ENCODE measurements at regions not wholly inside any gene's neighbourhood (a gene's known extent, or its start where the extent isn't known, plus 50 kb on each side); places are given as distances from the start of the nearest gene placed in this dataset.

DNA sequence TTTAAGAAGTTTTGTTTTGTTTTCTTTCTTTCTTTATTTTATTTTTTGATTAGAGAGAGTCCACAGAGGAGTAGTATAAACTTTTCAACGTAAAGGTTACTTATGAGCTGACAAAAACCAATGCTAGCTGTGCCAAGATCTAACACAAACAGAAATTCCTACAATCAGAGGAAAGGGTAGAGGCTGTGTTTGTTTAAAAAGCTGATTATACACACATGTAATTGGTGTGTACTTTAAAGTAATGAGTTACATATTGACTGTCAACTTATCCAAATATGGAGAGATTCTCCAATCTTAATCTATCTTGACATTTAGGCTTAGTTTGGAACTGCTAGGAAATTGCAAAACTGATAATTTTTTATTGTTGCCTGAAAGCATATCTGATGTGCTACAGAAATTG, 63.7 kb upstream of the FAM110C start:
- H3K9me3 ChIP-seq (ENCODE audit: insufficient read depth, low read length, severe bottlenecking) = peaks cover 5% of the 10 kb centered on the region
- DNase-seq (no peak), ATAC-seq (ENCODE audit: insufficient read depth, low read depth) (no peak)
- H3K9ac ChIP-seq (ENCODE audit: low read depth, low read length) = no peak overlapping the region
- H3K27ac ChIP-seq (ENCODE audit: low read length) = no peak overlapping the region
- peaks cover 13% of the 10 kb centered on the region for H3K27me3 ChIP-seq (ENCODE audit: insufficient read depth, low read length, poor library complexity)
- H3K36me3 ChIP-seq (ENCODE audit: insufficient read depth, low read length) = no peaks in the 10 kb centered on the region
- no peaks in the 10 kb centered on the region for H4K20me1 ChIP-seq (ENCODE audit: insufficient read depth, low read length)
- no peaks in the 10 kb centered on the region for H3K79me2 ChIP-seq (ENCODE audit: insufficient read depth, low read length)
- TF ChIP-seq, protein P1, sequence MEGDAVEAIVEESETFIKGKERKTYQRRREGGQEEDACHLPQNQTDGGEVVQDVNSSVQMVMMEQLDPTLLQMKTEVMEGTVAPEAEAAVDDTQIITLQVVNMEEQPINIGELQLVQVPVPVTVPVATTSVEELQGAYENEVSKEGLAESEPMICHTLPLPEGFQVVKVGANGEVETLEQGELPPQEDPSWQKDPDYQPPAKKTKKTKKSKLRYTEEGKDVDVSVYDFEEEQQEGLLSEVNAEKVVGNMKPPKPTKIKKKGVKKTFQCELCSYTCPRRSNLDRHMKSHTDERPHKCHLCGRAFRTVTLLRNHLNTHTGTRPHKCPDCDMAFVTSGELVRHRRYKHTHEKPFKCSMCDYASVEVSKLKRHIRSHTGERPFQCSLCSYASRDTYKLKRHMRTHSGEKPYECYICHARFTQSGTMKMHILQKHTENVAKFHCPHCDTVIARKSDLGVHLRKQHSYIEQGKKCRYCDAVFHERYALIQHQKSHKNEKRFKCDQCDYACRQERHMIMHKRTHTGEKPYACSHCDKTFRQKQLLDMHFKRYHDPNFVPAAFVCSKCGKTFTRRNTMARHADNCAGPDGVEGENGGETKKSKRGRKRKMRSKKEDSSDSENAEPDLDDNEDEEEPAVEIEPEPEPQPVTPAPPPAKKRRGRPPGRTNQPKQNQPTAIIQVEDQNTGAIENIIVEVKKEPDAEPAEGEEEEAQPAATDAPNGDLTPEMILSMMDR (IDR thresholded peaks at IDR 0.05; ENCODE audit: borderline replicate concordance, extremely low read depth, low read length, poor library complexity, severe bottlenecking) = no peak
- no peak for TF ChIP-seq EZH2 (IDR thresholded peaks at IDR 0.05; ENCODE audit: borderline replicate concordance, low read depth, low read length, severe bottlenecking)
- H2AFZ ChIP-seq (ENCODE audit: low read depth, low read length) = no peak overlapping the region
- H3K4me3 ChIP-seq (ENCODE audit: low read depth in 1 of 2, low read length in 2 of 2) = no peak overlapping the region
- H3K4me1 ChIP-seq (ENCODE audit: insufficient read depth, low read length) = no peaks in the 10 kb centered on the region
- no peak overlapping the region for H3K4me2 ChIP-seq (ENCODE audit: insufficient read depth, low read length)

DNA sequence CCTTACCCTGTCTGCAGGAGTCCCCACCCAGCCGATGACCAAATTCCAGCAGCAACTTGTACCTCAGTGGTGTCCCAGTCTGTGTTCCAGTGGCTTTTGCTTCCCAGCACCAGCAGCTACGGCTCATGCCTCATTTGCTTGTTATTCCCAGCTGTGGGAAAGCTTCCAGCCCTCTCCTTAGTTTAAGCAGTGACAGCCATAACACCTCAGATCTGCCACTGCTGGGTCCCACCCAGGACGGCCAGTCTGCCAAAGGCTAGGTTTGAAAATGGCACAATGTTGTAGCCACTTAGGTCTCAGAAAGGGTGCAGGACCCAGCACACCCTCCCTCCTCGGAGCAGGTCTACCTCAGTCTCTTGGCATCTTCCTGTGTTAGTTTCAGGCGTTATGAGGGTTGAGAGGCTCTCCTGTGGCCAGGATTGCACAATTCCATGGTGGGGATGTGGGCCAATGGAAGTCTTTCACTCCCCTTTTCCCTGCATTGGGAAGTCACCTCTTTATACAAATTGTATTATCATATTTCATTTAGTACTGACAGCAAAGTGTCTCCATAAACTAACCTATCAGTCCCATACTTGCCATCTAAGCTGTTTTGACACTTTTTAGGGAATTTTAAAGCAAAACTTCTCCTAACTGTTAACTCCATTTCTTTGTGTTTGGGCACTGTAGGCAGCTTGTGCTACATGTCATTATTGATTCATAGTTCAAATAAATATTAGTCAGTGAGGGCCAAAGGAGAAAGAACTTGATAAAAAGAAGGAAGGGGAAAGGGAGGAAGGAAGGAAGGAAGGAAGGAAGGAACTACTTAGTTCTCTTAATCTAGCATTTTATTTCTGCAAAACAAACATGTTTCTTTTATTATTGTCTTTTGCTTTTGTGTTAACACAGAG, 62.9 kb upstream of the FAM110C start:
- ATAC-seq (ENCODE audit: insufficient read depth, low read depth) (no peak), DNase-seq (no peak)
- no peak for TF ChIP-seq EZH2 (IDR thresholded peaks at IDR 0.05; ENCODE audit: borderline replicate concordance, low read depth, low read length, severe bottlenecking)
- TF ChIP-seq, protein P1 (IDR thresholded peaks at IDR 0.05; ENCODE audit: borderline replicate concordance, extremely low read depth, low read length, poor library complexity, severe bottlenecking) = no peak
- H3K79me2 ChIP-seq (ENCODE audit: insufficient read depth, low read length) = no peaks in the 10 kb centered on the region
- H3K27ac ChIP-seq (ENCODE audit: low read length) = no peak overlapping the region
- H3K27me3 ChIP-seq (ENCODE audit: insufficient read depth, low read length, poor library complexity) = peaks cover 13% of the 10 kb centered on the region
- no peak overlapping the region for H2AFZ ChIP-seq (ENCODE audit: low read depth, low read length)
- no peaks in the 10 kb centered on the region for H3K4me1 ChIP-seq (ENCODE audit: insufficient read depth, low read length)
- no peaks in the 10 kb centered on the region for H4K20me1 ChIP-seq (ENCODE audit: insufficient read depth, low read length)
- no peak overlapping the region for H3K4me3 ChIP-seq (ENCODE audit: low read depth in 1 of 2, low read length in 2 of 2)
- H3K9ac ChIP-seq (ENCODE audit: low read depth, low read length) = no peak overlapping the region
- H3K4me2 ChIP-seq (ENCODE audit: insufficient read depth, low read length) = no peak overlapping the region
- no peaks in the 10 kb centered on the region for H3K36me3 ChIP-seq (ENCODE audit: insufficient read depth, low read length)
- peaks cover 5% of the 10 kb centered on the region for H3K9me3 ChIP-seq (ENCODE audit: insufficient read depth, low read length, severe bottlenecking)

DNA sequence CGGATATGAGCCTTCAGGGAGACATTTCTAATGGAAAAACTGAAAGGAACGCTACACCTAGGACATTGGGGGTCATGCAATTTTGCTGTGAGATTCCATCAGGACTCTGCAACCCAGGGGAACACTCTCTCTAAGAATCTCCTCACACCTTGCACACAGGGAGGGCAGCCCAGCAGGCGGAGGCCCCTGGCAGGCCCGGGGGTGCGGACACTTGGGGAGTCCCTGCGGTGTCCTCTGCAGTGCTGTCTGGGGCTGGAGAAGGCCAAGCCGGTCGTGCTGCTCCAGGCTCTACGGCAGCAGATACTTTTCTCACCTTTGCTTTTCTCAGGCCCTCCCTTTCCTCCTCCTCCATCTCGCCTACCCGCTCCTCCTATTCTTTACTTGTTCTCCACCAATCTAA, 54.7 kb upstream of the FAM110C start:
- TF ChIP-seq EZH2 (IDR thresholded peaks at IDR 0.05; ENCODE audit: borderline replicate concordance, low read depth, low read length, severe bottlenecking) = no peak

More for the DNA sequence above, 54.7 kb upstream of the FAM110C start:
- Histone ChIP-seq H3K4me3 (ENCODE audit: low read depth in 1 of 2, low read length in 2 of 2) (no peak overlapping the region), H2AFZ (ENCODE audit: low read depth, low read length) (no peak overlapping the region), H3K36me3 (ENCODE audit: insufficient read depth, low read length) (no peaks in the 10 kb centered on the region), H4K20me1 (ENCODE audit: insufficient read depth, low read length) (no peaks in the 10 kb centered on the region), H3K79me2 (ENCODE audit: insufficient read depth, low read length) (no peaks in the 10 kb centered on the region), H3K4me1 (ENCODE audit: insufficient read depth, low read length) (no peaks in the 10 kb centered on the region), H3K27me3 (ENCODE audit: insufficient read depth, low read length, poor library complexity) (no peaks in the 10 kb centered on the region), H3K9me3 (ENCODE audit: insufficient read depth, low read length, severe bottlenecking) (no peaks in the 10 kb centered on the region), H3K27ac (ENCODE audit: low read length) (no peak overlapping the region), H3K9ac (ENCODE audit: low read depth, low read length) (no peak overlapping the region), H3K4me2 (ENCODE audit: insufficient read depth, low read length) (no peak overlapping the region)
- no peak for DNase-seq
- no peak for ATAC-seq (ENCODE audit: insufficient read depth, low read depth)
